GM19043 (cell line): ENCODE measurements at regions not wholly inside any gene's neighbourhood (a gene's known extent, or its start where the extent isn't known, plus 50 kb on each side); places are given as distances from the start of the nearest gene placed in this dataset.

Experiments used
- ATAC-seq: cut with Tn5 transposase; IDR thresholded peaks from one replicate; pipeline ENCODE4 v1.9.1; 2021; ENCODE audit warnings: low read depth; ENCODE audit not compliant: unreplicated experiment

DNA sequence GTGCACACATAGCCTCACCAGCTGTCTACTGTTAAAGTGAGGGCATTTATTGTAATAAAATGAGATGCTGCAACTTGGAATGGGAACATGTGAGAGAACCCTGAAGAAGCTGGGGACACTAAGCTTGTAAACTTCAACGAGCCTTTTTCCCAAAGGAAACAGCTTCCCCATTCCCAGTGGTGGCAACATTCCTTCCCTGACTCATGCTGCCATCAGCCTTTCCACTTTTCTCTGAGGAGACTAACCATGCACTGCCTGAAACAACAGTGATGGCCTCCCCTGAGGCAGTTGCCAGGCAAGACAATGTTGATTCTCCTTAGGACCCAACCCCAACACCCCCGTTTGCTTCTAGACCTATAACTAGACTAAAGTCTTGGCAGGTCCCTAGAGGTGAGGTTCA lies 928.3 kb downstream of the GLUD2 start:
- ATAC-seq: no peak

DNA sequence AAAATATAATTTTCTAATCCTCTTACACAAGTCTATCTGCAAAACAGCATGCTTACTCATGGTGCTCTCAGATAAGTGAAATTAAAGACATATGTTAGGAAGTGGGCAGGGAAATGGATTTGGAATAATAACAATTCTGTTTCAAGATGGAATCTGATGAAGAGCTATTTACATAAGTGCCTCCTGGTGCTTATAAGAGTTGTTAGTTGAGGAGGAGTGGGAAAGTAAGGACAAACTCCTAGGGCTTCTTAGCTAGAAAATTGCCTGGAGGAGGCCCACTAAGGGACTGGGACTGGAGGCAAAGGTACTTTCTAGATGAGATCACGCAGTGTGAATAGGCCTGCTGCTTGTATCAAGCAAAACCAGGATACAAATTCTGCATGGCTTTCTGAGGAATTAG lies 939.8 kb downstream of the GLUD2 start:
- ATAC-seq: no peak

DNA sequence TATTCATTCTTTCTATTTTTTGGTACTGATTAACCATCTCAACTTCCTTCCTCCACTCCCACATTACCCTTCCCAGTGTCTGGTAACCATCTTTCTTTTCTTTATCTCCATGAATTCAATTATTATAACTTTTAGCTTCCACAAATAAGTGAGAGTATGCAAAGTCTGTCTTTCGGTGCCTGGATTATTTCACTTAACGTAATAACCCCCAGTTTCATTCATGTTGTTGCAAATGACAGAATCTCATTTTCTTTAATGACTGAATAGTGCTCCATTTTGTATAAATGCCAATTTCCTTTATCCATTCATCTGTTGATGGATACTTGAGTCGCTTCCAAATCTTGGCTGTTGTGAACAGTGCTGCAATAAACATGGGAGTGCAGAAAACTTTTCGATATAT lies 940.4 kb downstream of the GLUD2 start:
- ATAC-seq: no peak

- no peak for ATAC-seq
These were observed 956.7 kb downstream of the GLUD2 start for GRCh38 chrX:122004127-122004526.

DNA sequence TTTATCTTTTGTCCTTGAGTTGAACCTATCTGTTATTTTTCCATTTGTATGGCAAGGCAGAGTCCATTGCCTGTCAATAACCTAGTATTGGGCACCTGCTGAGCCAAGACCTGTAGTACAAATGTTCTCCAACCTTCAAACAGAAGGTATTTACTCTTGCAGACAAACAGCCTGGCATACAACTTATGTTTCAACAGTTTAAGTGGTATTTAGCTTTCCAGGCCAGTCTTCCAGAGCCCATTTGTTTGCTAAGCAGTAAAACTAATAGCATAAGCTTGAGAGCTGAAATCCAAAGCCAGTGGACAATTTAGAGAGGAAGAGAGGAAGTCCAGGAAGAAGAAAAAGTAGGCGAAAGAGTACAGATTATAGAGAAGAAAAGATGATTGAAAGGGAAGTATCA lies 979.3 kb downstream of the GLUD2 start:
- no peak for ATAC-seq

DNA sequence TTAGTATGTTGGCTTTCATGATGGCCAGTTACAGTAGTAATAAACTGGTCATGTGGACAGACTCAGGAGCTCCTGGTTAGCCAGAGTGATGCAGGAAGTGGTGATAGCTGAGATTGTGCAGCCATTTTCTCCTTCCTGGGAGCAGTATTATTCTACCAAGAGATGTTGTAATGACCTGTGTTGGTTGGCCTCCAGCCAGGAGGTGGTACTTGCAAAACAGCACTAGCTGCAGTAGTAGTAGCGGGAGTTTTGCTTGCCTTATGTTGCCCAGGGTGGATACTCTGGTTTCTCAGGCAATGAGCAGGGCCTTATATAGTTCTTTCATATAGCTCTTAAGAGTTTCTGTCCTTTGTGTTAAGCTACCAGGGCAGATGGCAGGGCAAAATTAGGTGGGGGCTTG lies 998.8 kb downstream of the GLUD2 start:
- ATAC-seq: no peak

GRCh38 chrX:122046815-122047214 lies 999.4 kb downstream of the GLUD2 start:
- ATAC-seq: no peak

DNA sequence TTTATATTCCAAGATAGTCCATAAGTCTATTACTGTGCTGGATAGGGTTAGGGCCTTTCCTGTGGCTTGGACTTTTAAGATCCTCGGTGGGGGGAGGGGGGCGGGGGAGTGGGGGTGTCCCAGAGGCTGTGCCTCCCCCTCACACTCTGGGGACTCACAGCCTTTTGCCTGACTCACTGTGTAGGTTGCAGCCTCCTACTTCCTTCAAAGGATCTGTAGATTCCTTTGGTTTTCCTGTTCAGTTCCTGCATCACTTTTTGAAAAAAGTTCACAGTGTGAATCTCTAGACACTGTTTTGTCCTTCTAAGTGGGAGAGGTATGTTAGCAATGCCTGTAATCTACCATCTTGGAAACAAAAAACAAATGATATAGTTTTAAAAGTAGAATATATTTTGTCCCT lies 999.9 kb downstream of the GLUD2 start:
- no peak for ATAC-seq

- no peak for ATAC-seq
These were observed 1008.0 kb downstream of the GLUD2 start for GRCh38 chrX:122055460-122055859.

- no peak for ATAC-seq
These were observed 1008.7 kb downstream of the GLUD2 start for GRCh38 chrX:122055979-122056715.

- no peak for ATAC-seq
These were observed 1028.8 kb downstream of the GLUD2 start for GRCh38 chrX:122076241-122076640.

GRCh38 chrX:122078079-122078478 lies 1030.7 kb downstream of the GLUD2 start:
- no peak for ATAC-seq

GRCh38 chrX:122087341-122087740 lies 1039.9 kb downstream of the GLUD2 start:
- ATAC-seq: no peak

GRCh38 chrX:122091571-122091970 lies 1044.2 kb downstream of the GLUD2 start:
- ATAC-seq: no peak

GRCh38 chrX:122092360-122092759 lies 1045.0 kb downstream of the GLUD2 start:
- ATAC-seq: no peak

DNA sequence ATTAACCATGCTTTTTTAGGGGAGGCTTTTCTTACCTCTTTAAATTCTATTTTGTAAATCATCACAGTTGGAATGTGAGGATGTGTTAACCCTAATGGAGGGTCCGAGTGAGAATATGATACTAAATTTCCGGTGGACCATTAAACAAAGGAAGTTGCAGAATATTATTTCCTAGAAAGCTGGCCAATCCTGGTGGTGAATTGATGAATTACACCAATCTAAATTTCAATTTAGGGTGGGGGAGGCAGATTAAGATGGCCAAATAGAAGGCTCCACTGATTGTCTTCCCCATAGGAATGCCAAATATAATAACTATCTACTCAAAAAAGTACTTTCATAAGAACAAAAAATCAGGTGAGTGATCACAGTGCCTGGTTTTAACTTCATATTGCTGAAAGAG lies 1045.6 kb downstream of the GLUD2 start:
- no peak for ATAC-seq

GRCh38 chrX:122094611-122095010 lies 1047.2 kb downstream of the GLUD2 start:
- no peak for ATAC-seq

GRCh38 chrX:122113376-122113775 lies 1066.0 kb downstream of the GLUD2 start:
- ATAC-seq: no peak

DNA sequence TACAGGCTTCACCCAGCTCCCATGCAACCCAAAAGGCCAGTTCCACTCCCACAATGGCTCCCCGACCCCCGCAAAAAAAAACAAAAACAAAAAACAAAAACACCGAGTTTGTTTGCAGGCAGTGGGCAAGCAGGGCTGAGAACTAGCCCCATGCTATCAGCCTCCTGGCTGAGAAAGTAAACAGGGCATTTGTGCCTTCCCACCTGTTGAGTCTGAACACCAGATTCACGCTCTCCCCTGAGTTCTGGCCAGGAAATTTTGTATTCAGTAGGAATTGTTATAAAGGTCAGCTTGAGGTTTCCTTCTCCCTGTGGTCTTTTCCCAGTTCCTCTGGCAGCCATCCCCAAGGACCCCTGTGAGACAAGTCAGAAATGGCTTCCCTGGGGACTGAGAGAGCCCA lies 1066.5 kb downstream of the GLUD2 start:
- no peak for ATAC-seq

DNA sequence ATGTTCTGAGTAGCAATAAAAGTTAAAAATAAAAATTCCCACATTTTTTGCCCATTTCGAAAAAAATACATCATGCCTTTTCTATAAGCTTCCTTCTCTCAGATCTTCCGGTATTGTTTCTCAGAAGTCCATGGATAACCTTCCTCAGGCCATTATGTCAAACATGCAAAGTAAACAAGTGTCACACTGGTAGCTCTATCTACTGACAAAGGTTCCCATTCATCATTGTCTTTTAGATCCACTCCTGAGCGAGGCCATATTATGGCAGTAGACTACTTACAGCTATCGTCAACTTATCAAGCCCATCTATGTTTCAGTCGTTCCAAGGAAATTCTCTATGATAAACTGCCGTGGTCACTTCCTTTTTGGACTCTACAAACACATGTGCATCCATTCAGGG lies 1068.2 kb downstream of the GLUD2 start:
- no peak for ATAC-seq

- ATAC-seq: no peak
These were observed 1064.7 kb upstream of the GRIA3 start for GRCh38 chrX:122119361-122119760.

- no peak for ATAC-seq
These were observed 1061.8 kb upstream of the GRIA3 start for GRCh38 chrX:122122274-122122673.

DNA sequence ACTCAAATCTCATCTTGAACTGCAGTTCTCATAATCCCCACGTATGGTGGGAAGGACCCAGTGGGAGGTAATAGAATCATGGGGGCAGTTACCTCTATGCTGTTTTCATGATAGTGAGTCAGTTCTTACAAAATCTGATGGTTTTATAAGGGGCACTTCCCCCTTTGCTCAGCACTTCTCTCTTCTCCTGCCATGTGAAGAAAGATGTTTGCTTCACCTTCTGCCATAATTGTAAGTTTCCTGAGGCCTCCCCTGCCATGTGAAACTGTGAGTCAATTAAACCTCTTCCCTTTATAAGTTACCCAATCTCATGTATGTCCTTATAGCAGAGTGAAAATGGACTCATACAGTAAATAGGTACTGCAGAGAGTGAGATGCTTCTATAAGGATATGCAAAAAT lies 1050.6 kb upstream of the GRIA3 start:
- ATAC-seq: no peak
